Islet precursor cell (in vitro differentiated cells): ENCODE measurements at regions not wholly inside any gene's neighbourhood (a gene's known extent, or its start where the extent isn't known, plus 50 kb on each side); places are given as distances from the start of the nearest gene placed in this dataset.

ENCODE experiments used
- DNase-seq: peaks from one replicate; pipeline ENCODE4 v3.0.0-alpha.2; 2018

DNA sequence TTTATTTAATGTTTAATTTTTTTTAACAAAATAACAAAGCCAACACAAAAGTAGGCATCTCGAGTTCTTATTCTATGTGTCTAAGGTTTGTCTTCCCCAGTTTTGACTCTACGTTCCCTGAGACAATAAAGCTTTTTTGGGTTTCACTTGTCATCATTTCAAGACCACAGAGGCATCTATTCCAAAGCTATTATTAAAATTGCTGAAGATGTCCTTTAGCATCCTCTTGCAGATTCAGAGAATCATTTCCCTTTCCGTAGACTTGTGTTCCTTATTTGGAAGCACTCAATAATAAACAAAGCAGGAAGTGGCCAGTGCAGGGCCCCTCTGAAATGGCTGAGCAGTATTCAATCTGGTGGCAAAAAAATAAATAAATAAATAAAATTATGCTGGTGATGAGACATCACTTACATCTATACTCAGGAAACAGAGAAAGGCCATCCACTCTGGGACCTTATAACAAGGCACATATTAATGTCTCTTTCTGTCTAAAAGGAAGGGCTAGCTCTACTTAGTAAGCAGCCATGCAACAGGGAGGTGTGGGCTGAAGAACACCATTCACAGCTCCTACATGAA, 362.3 kb downstream of the WDR72 start:
- DNase-seq, result no peak

GRCh38 chr15:53395871-53396270, 363.6 kb downstream of the WDR72 start:
- no peak for DNase-seq

DNA sequence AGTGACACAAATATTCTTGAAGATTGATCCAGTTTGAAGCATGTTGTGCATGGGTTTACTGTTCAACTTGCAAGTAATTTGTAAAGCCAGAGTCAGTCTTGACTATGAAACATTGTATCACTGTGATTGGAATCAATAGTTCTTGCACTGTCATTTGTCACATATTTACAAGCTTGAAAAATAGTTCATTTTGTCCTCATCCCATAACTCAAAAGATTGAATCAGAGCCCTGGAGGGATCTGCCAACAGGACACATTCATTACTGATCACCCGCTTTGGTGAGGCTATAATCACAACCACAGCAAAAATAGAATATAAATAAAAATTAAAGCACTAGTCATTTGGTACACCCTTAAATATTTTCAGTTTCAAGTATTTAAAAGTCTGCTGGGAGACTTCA, 368.9 kb downstream of the WDR72 start:
- no peak for DNase-seq

DNA sequence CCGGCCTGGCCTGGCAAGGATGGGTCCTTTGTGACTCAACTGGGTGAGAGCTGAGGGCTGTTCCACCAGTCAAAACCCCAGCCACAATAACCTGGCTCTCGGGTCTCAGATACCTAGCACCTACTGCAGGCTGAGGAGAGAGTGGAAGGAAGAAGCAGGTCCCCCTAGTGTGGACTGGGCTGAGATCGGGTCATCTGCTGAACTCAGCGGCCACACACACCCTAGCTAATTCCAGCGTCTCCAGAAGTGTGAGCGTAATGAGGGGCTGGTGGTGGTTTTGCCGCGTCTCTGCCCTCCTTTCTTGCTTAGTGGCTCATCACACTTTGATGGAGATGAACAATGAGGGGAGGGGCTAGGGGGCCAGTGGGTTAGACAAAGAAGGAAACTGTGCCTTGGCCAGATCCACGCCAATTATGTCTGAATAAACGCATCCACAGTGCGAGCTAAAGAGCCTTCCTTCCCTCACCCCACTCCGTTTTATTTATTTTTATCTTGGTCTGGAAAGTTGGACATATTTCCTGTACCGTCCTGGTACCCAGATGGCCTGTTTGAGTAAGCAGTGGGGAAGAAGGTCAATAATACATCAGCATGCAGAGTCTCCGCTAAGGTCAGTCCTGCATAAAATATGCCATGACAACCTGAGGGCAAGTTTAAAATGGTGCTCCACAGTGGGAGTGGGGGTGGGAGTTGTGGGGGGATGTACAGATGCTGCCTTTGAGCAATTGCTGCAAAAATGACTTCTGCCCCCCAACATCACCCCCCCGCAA, 370.0 kb downstream of the WDR72 start:
- no peak for DNase-seq

GRCh38 chr15:53384417-53384816, 375.0 kb downstream of the WDR72 start:
- DNase-seq, result no peak

DNA sequence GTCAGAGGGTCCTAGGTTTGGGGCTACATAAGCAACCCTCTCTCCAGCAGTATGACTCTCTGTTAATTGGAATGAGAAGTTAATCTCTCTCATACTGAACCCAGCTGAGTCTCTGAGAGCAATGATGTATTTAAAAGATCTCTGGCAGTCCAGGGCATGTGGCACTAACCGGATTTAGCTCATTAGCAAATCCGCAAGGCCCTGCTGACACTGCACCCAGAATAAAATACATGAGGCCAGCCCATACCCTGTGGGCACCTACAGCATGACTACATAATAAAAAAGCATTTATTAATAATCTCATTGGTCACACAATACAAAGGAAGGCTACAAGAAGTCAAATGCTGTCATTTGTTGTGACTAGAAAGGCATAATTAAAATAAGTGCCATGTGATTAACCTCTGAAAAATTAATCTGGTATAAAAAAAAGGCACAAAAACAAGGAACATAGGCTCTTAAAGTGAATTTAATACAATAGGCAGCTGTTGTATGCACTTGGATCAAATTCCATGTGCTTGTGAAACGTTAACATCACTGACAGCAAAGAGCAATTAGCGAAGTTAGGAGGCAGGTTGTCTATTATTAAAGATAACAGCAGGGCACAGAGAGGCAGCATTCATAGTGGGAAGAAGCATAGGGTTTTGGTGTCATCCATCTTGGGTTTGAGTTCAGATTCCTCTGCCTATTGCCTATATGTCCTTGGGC, 381.2 kb downstream of the WDR72 start:
- DNase-seq, result no peak

GRCh38 chr15:53367740-53368139, 391.7 kb downstream of the WDR72 start:
- DNase-seq, result no peak

DNA sequence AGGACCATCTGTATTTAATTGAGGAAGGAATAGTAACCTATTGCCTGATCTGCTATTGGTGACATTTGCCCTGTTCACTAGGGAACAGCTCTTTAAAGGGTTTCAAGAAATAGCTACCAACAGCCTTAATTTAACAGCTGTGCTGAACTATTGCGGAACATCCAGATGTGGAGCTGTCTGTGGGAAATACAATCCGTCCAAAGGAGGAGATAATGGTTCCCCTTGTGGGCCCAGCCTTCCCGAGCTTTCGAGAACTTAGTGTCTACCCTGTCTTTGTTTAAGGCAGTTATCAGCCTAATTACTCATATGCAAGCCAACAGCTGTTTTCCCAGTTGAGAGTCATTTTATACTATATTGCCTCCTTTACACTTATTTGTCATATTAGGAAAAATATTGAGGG, 398.6 kb downstream of the WDR72 start:
- no peak for DNase-seq

- DNase-seq, result no peak
These were observed 400.4 kb downstream of the WDR72 start for GRCh38 chr15:53359038-53359437.

DNA sequence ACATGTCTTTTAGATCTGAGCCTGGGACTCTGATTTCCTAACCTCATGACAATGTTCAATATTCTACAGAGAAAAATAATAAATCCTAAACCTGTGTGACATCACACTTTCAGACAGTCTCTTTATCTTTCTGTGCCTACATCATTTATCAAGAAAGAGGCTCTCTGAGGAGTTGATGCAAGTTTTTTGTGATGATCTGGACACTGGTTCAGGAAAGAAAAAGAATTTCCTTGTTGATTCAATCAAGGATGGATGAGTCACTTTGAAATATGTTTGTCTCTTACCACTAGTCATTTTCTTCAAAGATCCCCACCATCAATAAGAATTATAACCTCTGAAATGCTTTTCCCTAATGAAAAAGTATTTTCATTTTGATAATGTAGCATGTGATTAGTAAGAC, 404.6 kb downstream of the WDR72 start:
- DNase-seq, result no peak

GRCh38 chr15:53351373-53351772, 408.1 kb downstream of the WDR72 start:
- no peak for DNase-seq

GRCh38 chr15:53346583-53346982, 412.9 kb downstream of the WDR72 start:
- no peak for DNase-seq

DNA sequence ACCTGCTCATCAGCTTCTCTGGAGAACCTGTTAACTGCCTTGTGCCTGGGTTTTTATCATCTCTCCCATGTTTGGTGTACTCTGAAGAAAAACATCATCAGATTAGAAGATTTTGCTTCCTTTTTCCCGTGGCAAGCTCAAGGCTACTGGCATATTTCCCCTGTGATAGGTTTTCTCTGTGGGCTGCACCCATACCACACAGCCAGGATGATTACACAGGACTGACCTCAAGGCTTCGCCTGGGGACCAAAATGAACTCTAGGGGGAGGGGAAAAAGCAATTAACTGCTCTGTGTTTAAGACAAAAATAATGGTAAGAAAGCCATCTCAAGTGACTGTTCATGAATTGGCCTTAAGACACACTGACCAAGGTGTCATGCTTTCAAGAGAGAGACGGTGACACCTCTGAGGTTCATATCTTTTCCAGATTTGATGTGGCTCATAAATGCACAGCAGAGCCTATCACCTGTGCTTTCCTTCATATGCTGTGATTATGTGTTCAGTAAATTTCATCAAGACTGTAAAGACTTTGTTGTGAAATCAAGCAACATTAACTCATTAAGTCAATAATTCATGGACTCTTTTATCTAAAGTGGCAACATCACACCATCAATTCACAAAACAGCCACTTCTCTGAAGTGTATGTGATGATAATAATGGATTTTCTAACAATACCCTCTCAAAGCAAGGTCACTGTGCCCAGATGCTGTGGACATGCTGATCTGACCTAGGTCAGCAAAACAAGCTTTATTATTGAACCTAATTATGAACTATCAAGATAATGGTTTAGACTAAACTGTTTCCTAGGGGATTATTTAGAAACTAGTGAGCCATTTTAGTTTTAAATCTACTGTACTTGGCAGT, 427.9 kb downstream of the WDR72 start:
- no peak for DNase-seq

DNA sequence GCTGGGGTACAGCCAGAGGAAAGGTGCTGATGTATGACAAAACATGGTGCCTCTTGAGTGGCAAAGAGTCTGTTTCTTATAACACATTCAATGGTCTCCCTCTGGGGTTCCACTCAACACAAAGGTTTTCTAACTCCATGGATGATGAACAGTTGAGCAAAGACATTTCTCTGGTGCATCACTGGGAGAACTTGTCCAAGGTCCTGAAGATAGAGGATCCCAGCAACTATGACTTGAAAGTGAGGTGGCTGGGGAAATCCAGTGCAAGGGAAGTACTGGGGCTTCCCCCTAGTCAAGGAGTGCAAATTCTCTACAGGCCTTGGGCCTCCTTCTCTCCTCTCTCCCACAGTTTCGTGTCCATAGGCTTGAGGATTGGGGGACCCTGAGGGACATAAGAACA, 431.1 kb downstream of the WDR72 start:
- DNase-seq, result no peak

DNA sequence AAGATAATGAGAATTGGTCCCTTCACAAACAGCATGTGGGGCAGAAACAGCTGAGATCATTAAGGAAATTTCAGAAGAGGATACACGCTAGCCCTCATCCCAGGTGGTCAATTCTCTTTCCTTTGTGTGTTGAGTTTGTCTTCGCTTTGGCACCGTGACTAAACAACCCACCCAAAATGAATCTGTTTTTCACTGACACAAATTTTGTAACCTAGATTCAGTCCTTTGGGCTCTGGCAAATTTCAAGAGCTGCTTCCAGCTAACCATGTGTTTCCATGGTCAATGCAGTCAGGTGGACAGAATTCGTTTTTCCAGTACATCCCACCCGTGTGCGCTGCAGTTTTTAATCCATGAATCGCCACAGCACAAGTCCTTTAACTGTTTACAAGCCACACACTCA, 435.4 kb downstream of the WDR72 start:
- DNase-seq, result no peak

- peak; percentile 77 for DNase-seq
These were observed 436.3 kb downstream of the WDR72 start for GRCh38 chr15:53323191-53323590.

- no peak for DNase-seq
These were observed 438.6 kb downstream of the WDR72 start for GRCh38 chr15:53320816-53321215.

DNA sequence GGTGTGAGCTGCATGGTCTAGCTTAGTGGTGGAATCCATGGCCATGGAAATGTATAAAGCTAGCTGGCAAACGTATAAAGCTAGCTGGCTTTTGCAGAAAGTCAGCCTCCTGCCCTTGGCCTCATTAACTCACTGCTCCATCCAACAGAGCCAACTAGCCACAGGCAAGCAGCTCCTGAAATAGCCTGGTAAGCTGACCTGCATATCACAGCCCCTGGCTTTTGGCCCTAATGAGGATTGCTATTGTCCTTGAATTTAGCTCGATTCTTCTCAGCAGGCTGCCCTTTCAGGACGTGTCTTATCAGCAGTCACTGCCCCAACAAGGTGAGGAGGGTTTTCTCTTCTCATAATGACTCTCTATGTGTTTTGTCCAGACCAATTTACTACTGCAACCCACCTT, 446.8 kb downstream of the WDR72 start:
- no peak for DNase-seq

- no peak for DNase-seq
These were observed 448.8 kb downstream of the WDR72 start for GRCh38 chr15:53310709-53311108.

DNA sequence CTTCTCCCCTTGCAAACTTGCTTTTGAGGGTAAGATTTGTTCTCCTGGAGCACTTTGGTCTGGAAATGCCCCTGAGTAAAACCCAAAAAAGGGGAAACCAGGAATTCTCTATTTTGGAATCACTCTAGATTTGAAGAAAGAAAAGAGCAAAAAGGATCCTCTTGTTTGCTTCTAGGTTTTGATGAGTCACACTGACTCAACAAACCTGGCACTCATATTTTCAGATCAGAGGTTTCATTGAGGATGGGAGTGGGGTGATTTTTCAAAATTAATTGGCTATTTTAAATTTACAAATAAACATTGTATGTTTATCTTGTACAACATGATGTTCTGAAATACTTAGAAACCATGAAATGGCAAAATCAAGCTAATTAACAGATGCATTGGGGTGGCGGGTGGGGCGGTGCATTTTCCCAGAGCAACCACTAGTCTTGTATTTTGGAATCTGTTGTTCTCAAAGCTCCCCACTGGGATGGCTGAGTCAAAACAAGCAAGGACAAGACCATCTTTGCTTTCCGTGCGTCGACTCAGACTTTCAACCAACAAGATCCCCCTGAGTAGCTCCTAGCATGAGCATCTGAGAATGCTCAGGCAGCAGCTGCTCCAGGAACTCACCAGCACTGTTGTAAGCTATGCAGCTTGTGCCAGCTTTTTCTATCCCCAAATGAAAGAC, 451.4 kb downstream of the WDR72 start:
- DNase-seq, result no peak

GRCh38 chr15:53305554-53305953, 453.9 kb downstream of the WDR72 start:
- no peak for DNase-seq

- no peak for DNase-seq
These were observed 454.4 kb downstream of the WDR72 start for GRCh38 chr15:53305101-53305500.

GRCh38 chr15:53297828-53298227, 461.6 kb downstream of the WDR72 start:
- no peak for DNase-seq
